ENCODE measurements at regions not wholly inside any gene's neighbourhood (a gene's known extent, or its start where the extent isn't known, plus 50 kb on each side); places are given as distances from the start of the nearest gene placed in this dataset.

DNA sequence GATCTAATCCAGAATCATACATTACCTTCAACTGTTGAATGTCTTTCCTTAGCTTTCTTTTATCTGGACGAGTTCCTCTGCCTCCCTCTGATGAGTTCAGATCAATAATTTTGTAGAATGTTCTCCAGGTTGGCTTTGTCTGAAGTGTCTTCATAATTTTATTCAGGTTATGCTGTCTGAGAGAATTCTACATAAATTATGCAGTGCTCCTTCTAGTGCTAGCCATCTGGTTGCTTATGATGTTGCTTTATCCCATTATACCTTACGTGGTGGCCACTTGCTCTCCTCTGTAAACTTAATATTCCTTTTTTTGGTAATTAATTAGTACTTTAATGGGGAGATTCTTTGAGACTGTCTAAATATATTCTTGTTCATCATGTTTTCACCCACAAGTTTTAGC lies 67.7 kb upstream of the PTCHD4 start:
- intact Hi-C loops (cut with DNase I): no loop called here
- TF ChIP-seq, protein P1, sequence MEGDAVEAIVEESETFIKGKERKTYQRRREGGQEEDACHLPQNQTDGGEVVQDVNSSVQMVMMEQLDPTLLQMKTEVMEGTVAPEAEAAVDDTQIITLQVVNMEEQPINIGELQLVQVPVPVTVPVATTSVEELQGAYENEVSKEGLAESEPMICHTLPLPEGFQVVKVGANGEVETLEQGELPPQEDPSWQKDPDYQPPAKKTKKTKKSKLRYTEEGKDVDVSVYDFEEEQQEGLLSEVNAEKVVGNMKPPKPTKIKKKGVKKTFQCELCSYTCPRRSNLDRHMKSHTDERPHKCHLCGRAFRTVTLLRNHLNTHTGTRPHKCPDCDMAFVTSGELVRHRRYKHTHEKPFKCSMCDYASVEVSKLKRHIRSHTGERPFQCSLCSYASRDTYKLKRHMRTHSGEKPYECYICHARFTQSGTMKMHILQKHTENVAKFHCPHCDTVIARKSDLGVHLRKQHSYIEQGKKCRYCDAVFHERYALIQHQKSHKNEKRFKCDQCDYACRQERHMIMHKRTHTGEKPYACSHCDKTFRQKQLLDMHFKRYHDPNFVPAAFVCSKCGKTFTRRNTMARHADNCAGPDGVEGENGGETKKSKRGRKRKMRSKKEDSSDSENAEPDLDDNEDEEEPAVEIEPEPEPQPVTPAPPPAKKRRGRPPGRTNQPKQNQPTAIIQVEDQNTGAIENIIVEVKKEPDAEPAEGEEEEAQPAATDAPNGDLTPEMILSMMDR (IDR thresholded peaks at IDR 0.05): no peak
- no peaks in the 10 kb centered on the region for H3K27me3 ChIP-seq

DNA sequence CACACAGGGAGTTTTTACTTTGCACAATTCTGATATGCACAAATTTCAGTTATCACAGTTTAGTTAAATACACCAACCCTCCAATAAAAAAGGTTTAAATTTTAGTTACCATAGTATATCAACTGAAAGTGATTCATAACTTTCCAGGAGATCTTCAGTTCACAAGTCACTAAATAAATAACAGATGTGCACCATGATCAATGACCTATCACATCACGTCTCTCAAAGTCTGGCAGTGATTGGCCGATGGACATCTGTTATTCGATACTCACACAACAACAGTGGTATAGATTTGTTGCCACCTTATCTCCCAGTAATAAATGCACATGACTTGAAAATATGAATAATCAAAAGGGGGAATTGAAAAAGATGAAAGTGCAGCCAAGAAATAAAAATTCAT lies 66.8 kb upstream of the PTCHD4 start:
- H3K4me1 ChIP-seq: no peaks in the 10 kb centered on the region
- no peaks in the 10 kb centered on the region for H3K36me3 ChIP-seq
- TF ChIP-seq, protein P1 (IDR thresholded peaks at IDR 0.05): no peak
- H3K9ac ChIP-seq (ENCODE audit: low read depth in 2 of 2, low read length in 2 of 2): no peak overlapping the region
- no peak overlapping the region for H3K27ac ChIP-seq
- intact Hi-C loops (cut with DNase I): no loop called here
- H3K9me3 ChIP-seq: no peaks in the 10 kb centered on the region
- no peak overlapping the region for H3K4me3 ChIP-seq
- DNase-seq: no peak
- no peaks in the 10 kb centered on the region for H3K27me3 ChIP-seq

More for the DNA sequence above, 67.7 kb upstream of the PTCHD4 start:
- Histone ChIP-seq H3K9me3 (no peaks in the 10 kb centered on the region), H3K36me3 (no peaks in the 10 kb centered on the region), H3K4me1 (no peaks in the 10 kb centered on the region), H3K4me3 (no peak overlapping the region), H3K9ac (ENCODE audit: low read depth in 2 of 2, low read length in 2 of 2) (no peak overlapping the region), H3K27ac (no peak overlapping the region)
- DNase-seq: no peak

DNA sequence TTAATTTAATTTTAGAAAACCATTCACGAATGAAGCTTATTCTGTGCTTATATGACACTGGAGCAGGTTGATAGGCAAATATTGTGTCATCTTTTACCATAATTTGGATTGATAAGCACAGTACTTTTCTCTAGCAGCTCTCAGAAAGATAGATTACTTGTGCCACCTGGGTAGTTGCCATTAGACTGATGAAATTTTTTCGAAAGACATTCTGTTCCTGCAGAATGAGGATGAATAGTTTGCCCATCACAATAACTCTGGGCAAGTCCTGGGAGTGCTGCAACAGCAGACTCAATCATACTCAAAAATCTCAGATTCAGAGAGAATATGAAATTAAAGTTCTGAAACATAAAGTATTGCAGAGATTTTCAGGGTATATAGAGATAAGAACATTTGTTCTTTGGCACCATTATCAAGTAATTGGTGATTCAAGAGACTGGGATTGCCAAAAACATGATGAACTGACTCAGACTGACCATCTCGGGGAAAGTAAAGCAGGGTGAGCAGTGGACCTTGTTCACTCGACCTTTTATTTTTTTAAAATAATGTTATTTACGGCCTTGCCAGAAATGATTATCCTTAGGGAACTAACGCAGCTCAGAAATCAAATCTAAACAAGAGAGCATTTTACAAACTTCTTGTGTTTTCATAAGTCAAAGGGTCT lies 65.8 kb upstream of the PTCHD4 start:
- no peaks in the 10 kb centered on the region for H3K36me3 ChIP-seq
- no peaks in the 10 kb centered on the region for H3K9me3 ChIP-seq
- no peak overlapping the region for H3K27ac ChIP-seq
- H3K4me1 ChIP-seq: no peaks in the 10 kb centered on the region
- H3K9ac ChIP-seq (ENCODE audit: low read depth in 2 of 2, low read length in 2 of 2): no peak overlapping the region
- H3K27me3 ChIP-seq: no peaks in the 10 kb centered on the region
- DNase-seq: no peak
- intact Hi-C loops (cut with DNase I): no loop called here
- TF ChIP-seq, protein P1 (IDR thresholded peaks at IDR 0.05): no peak
- H3K4me3 ChIP-seq: no peak overlapping the region

DNA sequence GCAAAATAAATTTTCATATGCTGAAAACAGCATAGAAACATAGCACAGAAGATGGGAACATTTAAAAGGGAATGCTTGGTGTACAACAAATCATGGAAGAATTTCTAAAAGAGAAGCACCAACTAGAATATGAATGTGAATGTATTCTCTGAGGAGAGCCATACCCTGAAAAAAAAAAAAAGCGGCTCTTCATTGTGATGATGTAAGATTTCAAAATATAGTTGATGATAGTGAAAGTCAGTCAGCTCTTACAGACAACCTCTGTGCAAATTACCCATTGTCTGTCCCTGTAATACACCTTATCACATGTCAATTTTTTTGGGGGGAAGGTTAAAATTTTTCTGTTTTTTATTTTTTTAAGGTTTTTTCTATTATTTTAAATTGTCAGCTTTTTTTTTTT lies 58.6 kb upstream of the PTCHD4 start:
- DNase-seq: no peak
- intact Hi-C loops (cut with DNase I): no loop called here
- TF ChIP-seq, protein P1 (IDR thresholded peaks at IDR 0.05): no peak
- Histone ChIP-seq H3K27me3 (no peaks in the 10 kb centered on the region), H3K9ac (ENCODE audit: low read depth in 2 of 2, low read length in 2 of 2) (no peak overlapping the region), H3K4me1 (no peaks in the 10 kb centered on the region), H3K9me3 (no peaks in the 10 kb centered on the region), H3K36me3 (no peaks in the 10 kb centered on the region), H3K4me3 (no peak overlapping the region), H3K27ac (no peak overlapping the region)

Data from colonic mucosa (tissue), 4 donors.